GM23248 (cell line): ENCODE measurements at regions not wholly inside any gene's neighbourhood (a gene's known extent, or its start where the extent isn't known, plus 50 kb on each side); places are given as distances from the start of the nearest gene placed in this dataset.
A peak's percentile ranks its signal among the peaks of the same experiment; 100 is the strongest.

ENCODE experiments used
- DNase-seq: peaks from one replicate; pipeline ENCODE4 v3.0.0-alpha.2; 2015
- H2AFZ ChIP-seq: fragments of 200-600 bp; sonication (generic); 2 replicates; pipeline ENCODE4 v1.6.1; 2016; ENCODE audit warnings: antibody characterized with exemption
- H3F3A ChIP-seq: fragments of 200-600 bp; sonication (generic); 2 replicates; pipeline ENCODE4 v1.6.1; 2016; ENCODE audit warnings: mild to moderate bottlenecking, antibody characterized with exemption, mixed run types; ENCODE audit not compliant: insufficient read depth
- H3K27ac ChIP-seq: fragments of 200-600 bp; sonication (generic); 2 replicates; pipeline ENCODE4 v1.5.1; 2016; ENCODE audit warnings: mild to moderate bottlenecking
- H3K27me3 ChIP-seq: fragments of 200-600 bp; sonication (generic); replicated peaks from 2 replicates; pipeline ENCODE4 v1.6.1; 2016; ENCODE audit warnings: mild to moderate bottlenecking; ENCODE audit not compliant: insufficient read depth
- H3K36me3 ChIP-seq: fragments of 200-600 bp; sonication (generic); 2 replicates; pipeline ENCODE4 v1.6.1; 2016; ENCODE audit warnings: low read depth, mild to moderate bottlenecking
- H3K4me1 ChIP-seq: fragments of 200-600 bp; sonication (generic); 2 replicates; pipeline ENCODE4 v1.6.1; 2016; ENCODE audit warnings: mild to moderate bottlenecking; ENCODE audit not compliant: insufficient read depth
- H3K4me2 ChIP-seq: fragments of 200-600 bp; sonication (generic); one replicate; pipeline ENCODE4 v1.6.1; 2016; ENCODE audit warnings: mild to moderate bottlenecking; ENCODE audit not compliant: unreplicated experiment
- H3K4me3 ChIP-seq: fragments of 200-600 bp; sonication (generic); 2 replicates; pipeline ENCODE4 v1.5.1; 2016; ENCODE audit warnings: mild to moderate bottlenecking
- H3K79me2 ChIP-seq: fragments of 200-600 bp; sonication (generic); 2 replicates; pipeline ENCODE4 v1.6.1; 2016; ENCODE audit warnings: mild to moderate bottlenecking; ENCODE audit not compliant: insufficient read depth
- H3K9ac ChIP-seq: fragments of 200-600 bp; sonication (generic); 2 replicates; pipeline ENCODE4 v1.6.1; 2016; ENCODE audit warnings: mild to moderate bottlenecking
- H3K9me2 ChIP-seq: fragments of 200-600 bp; sonication (generic); 2 replicates; pipeline ENCODE4 v1.6.1; 2016; ENCODE audit warnings: mixed run types, mild to moderate bottlenecking, moderate library complexity; ENCODE audit not compliant: insufficient read depth
- H3K9me3 ChIP-seq: fragments of 200-600 bp; sonication (generic); one replicate; pipeline ENCODE4 v1.6.1; 2017; ENCODE audit warnings: low read depth
- H4K20me1 ChIP-seq: fragments of 200-600 bp; sonication (generic); 2 replicates; pipeline ENCODE4 v1.6.0; 2016; ENCODE audit not compliant: insufficient read depth
- EZH2 ChIP-seq: fragments of 200-600 bp; sonication (generic); IDR thresholded peaks from 2 replicates; pipeline ENCODE4 v1.6.1; 2018; ENCODE audit warnings: antibody characterized with exemption, mild to moderate bottlenecking; ENCODE audit not compliant: insufficient read depth, poor library complexity, severe bottlenecking
- EZH2phosphoT487 ChIP-seq: fragments of 200-600 bp; sonication (generic); IDR thresholded peaks from 2 replicates; pipeline ENCODE4 v1.6.1; 2018; ENCODE audit warnings: antibody characterized with exemption, moderate library complexity, mild to moderate bottlenecking, low read depth; ENCODE audit not compliant: insufficient read depth
- WGBS, 2 experiments: methylation state at CpG; one replicate each; pipeline ENCODE4 v1.1.6; 2015 to 2017; ENCODE audit warnings: low lambda C conversion rate in 2 of 2, low coverage in 1 of 2; ENCODE audit errors: missing lambda C conversion rate in 2 of 2; 5-methylcytosine and 5-hydroxymethylcytosine counted together
- in situ Hi-C: fragments of 300-500 bp; cut with MboI; formaldehyde crosslinking; loops from 2 replicates; pipeline ENCODE4 v1.15.0; 2020

DNA sequence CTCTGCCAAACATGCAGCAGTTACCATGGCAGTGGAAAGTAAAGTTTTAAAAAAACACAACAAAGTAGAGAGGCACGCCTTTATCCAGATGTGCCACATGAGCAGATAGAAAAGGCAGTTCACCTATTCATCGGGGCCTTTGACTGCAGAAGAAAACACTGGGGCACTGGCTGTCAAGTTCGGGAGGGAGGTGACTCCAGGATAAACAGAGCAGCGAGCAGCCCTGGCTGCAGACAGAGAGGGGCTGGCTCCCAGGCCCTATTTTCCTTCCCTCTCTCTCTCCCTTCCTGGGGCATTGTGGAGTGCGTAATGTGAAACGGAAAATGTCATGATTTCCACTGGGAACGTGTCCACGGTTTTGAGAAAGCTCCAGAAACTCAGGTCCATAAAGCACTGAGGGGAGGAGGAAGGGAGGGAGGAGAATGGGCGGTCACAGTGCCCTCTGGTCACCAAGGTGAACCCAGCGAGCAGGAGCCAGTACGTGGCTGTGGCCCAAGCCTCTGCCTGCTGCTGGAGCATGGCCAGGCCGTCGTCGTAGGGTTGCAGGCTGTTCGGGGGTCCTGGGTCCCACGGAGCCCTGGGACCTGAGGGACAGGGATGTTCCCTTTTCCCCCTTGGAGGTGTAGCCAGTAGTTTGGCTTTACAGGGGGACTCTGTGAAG lies 114.7 kb upstream of the IRF2BP2 start:
- in situ Hi-C loops = loop anchor here (10.0 to 25.0 kb wide), 3 partner anchors 237 to 360 kb away; partner anchors contain the start of gene TARBP1
- Histone ChIP-seq H3K4me3 (peak overlapping the region; percentile 49), H4K20me1 (no peaks in the 10 kb centered on the region), H3K27ac (peak overlapping the region; percentile 99), H3K4me1 (peaks cover 44% of the 10 kb centered on the region), H3K4me2 (peak overlapping the region; percentile 86), H2AFZ (0 out of 2 replicates have a peak overlapping the region, but pooled peaks have one; percentile 8), H3K27me3 (no peaks in the 10 kb centered on the region), H3K36me3 (no peaks in the 10 kb centered on the region), H3K9me3 (no peaks in the 10 kb centered on the region), H3K9me2 (no peaks in the 10 kb centered on the region), H3K9ac (peak overlapping the region; percentile 90), H3K79me2 (no peaks in the 10 kb centered on the region), H3F3A (peaks cover 45% of the 10 kb centered on the region)
- DNase-seq = no peak
- no peak for TF ChIP-seq EZH2
- TF ChIP-seq EZH2phosphoT487 = no peak
- 4 to 6% methylated on average over 16 of the region's 16 CpGs for WGBS, 2 experiments

GRCh38 chr1:234722904-234723720 lies 113.1 kb upstream of the IRF2BP2 start:
- H3K4me3 ChIP-seq = peak overlapping the region; percentile 61
- DNase-seq = peak; percentile 97
- no peak overlapping the region for H2AFZ ChIP-seq
- no peaks in the 10 kb centered on the region for H3K9me2 ChIP-seq
- peak overlapping the region; percentile 86 for H3K4me2 ChIP-seq
- 1 to 2% methylated on average over 26 of the region's 26 CpGs for WGBS, 2 experiments
- H3K9ac ChIP-seq = peak overlapping the region; percentile 90
- peaks cover 44% of the 10 kb centered on the region for H3K4me1 ChIP-seq
- H4K20me1 ChIP-seq = no peaks in the 10 kb centered on the region
- H3F3A ChIP-seq = peaks cover 45% of the 10 kb centered on the region
- H3K9me3 ChIP-seq = no peaks in the 10 kb centered on the region
- no peak for TF ChIP-seq EZH2phosphoT487
- TF ChIP-seq EZH2 = no peak
- no peaks in the 10 kb centered on the region for H3K27me3 ChIP-seq
- in situ Hi-C loops = loop anchor here (10.0 kb wide), 2 partner anchors 262 to 362 kb away; no protein-coding TSS in a partner anchor
- H3K27ac ChIP-seq = peak overlapping the region; percentile 99
- no peaks in the 10 kb centered on the region for H3K79me2 ChIP-seq
- H3K36me3 ChIP-seq = no peaks in the 10 kb centered on the region

DNA sequence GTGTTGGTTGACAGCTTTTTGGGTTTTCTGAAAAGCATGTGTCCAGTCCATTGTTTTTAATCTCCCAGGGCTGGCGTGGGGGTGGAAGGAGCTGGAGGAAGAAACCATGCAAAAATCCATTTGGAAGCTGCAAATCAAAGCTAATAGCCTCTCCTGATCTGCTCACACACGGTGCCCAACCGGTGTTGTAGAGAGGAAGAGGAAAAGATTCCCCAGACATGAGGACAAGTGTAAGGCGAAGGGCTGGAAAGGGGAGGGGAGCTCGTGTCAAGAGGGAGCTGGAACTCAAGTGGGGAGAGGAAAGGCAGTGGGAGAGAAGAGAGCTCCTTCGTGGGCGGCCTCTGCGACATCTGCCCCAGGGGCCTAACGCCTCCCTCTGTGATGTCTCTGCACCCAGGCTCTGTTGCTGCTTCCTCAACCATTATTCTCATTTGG lies 112.3 kb upstream of the IRF2BP2 start:
- Histone ChIP-seq H3K9me2 (no peaks in the 10 kb centered on the region), H3K27me3 (no peaks in the 10 kb centered on the region), H3K9me3 (no peaks in the 10 kb centered on the region), H3K27ac (peak overlapping the region; percentile 99), H3K79me2 (no peaks in the 10 kb centered on the region), H3K4me2 (peak overlapping the region; percentile 86), H2AFZ (no peak overlapping the region), H3F3A (peaks cover 45% of the 10 kb centered on the region), H3K4me3 (peak overlapping the region; percentile 46), H4K20me1 (no peaks in the 10 kb centered on the region), H3K4me1 (peaks cover 44% of the 10 kb centered on the region), H3K9ac (peak overlapping the region; percentile 90), H3K36me3 (no peaks in the 10 kb centered on the region)
- 4 to 6% methylated on average over 9 of the region's 9 CpGs for WGBS, 2 experiments
- no peak for TF ChIP-seq EZH2phosphoT487
- TF ChIP-seq EZH2 = no peak
- in situ Hi-C loops = loop anchor here (10.0 kb wide), 2 partner anchors 263 to 363 kb away; no protein-coding TSS in a partner anchor
- no peak for DNase-seq

- Histone ChIP-seq H3K9ac (peak overlapping the region; percentile 90), H3K27ac (peak overlapping the region; percentile 99), H3K9me2 (no peaks in the 10 kb centered on the region), H3K27me3 (no peaks in the 10 kb centered on the region), H3K36me3 (no peaks in the 10 kb centered on the region), H3F3A (peaks cover 45% of the 10 kb centered on the region), H3K4me3 (peak overlapping the region; percentile 46), H3K9me3 (no peaks in the 10 kb centered on the region), H4K20me1 (no peaks in the 10 kb centered on the region), H3K4me2 (peak overlapping the region; percentile 86), H2AFZ (peak overlapping the region; percentile 51), H3K4me1 (peaks cover 44% of the 10 kb centered on the region), H3K79me2 (no peaks in the 10 kb centered on the region)
- 2% methylated on average over 12 of the region's 12 CpGs for WGBS, 2 experiments
- DNase-seq = peak; percentile 90
- in situ Hi-C loops = loop anchor here (10.0 kb wide), 2 partner anchors 263 to 363 kb away; no protein-coding TSS in a partner anchor
- TF ChIP-seq EZH2 = no peak
- no peak for TF ChIP-seq EZH2phosphoT487
Observed at GRCh38 chr1:234721476-234722269, 111.7 kb upstream of the IRF2BP2 start.
